Superior temporal gyrus (tissue), 1 donor: ENCODE measurements at regions not wholly inside any gene's neighbourhood (a gene's known extent, or its start where the extent isn't known, plus 50 kb on each side); places are given as distances from the start of the nearest gene placed in this dataset.

ENCODE experiments used
- DNase-seq: peaks from one replicate; pipeline ENCODE4 v3.0.0-alpha.2; 2016; ENCODE audit errors: extremely low spot score

DNA sequence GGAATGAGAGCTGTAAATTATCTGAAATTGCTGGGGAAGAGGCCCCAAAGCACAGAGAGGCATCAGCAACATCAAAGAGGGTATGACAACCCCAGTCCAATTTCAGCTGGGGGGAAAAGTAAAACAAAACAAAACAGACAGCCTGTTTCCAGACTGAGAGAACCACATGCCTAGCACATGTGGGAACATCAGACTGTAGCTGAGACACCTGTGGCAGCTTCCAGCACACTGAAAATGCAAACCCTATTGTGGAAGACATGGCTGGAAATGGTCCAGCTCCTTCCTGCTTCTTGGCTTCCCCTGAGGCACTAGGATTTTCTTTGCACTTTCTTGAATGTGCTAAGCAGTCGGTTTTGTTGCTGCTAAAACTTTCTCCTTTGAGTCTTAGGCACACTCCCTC, 240.9 kb upstream of the STS start:
- DNase-seq: no peak

DNA sequence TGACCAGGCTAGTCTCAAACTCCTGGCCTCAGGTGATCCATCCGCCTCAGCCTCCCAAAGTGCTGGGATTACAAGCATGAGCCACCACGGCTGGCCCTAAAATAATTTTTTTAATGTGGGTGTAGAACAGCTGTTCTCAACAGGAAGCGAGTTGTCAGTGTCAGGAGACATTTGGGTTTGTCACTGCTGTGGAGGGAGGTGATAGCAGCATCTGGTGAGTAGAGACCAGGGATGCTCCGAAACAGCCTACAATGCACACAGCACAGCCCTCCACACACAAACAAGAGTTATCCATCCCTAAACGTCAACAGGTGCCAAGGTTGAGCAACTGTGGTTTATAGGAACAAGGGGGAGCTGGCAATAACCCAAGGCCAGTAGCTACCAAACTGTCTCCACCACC, 243.4 kb upstream of the STS start:
- no peak for DNase-seq

DNA sequence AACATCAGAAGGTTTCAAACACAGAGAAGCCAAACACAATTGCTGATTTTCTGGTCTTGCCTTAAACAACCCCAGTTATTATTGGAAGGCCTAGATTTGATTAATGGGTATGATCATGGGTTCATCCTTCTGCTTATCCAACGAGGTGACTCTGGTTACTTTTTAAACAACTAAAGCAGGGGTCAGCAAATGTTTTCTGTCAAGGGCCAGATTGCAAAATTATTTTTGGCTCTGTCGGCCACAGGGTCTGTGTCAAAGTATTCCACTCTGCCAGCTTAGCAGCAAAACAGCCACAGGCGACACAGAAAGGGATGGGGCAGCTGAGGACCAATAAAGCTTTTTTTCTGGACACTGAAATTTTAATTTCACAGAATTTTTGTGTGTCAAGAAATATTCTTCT, 249.1 kb upstream of the STS start:
- no peak for DNase-seq

DNA sequence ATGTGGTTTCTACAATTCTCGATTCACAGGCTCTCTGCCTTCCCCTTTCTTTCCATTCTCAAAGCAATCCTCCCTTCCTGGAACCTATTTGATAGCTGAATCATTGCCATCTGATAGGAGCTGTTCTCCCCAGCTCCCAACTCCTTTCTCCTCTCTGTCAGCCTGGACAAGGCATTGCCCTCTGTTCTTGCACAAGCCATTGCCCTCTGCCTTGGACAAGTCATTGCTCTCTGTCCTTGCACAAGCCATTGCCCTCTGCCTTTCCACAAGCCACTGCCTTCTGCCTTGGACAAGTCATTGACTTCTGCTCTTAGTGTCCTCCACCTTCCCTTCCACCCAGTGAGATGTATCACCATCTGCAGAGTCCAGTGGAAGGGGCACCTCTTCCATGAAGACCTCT, 256.1 kb upstream of the STS start:
- no peak for DNase-seq

DNA sequence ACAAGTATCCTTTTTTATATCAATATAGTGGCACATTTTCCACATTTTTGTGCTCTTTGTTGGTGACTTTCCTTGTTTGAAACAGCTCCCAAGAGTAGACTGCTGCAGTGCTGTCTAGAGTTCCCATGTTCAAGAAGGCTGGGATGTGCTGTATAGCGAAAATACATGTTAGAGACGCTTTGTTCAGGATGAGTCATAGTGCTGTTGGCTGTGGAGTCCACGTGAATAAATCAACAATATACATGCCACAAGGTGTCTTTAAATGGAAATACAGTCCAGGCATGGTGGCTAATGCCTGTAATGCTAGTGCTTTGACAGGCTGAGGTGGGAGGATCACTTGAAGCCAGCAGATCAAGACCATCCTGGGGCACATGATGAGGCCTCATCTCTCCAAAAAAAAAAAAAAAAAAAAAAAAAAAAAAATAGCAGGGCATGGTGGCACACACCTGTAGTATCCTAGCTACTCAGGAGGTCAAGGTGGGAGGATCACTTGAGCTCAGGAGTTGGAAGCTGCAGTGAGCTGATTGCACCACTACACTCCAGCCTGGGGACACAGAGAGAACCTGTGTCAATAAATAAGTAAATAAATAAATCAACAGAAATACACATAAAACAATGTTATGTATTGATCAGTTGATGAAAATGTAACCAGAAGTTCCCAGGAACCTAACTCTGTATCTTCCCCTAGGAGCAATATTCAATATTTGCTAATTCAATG, 256.8 kb upstream of the STS start:
- no peak for DNase-seq

DNA sequence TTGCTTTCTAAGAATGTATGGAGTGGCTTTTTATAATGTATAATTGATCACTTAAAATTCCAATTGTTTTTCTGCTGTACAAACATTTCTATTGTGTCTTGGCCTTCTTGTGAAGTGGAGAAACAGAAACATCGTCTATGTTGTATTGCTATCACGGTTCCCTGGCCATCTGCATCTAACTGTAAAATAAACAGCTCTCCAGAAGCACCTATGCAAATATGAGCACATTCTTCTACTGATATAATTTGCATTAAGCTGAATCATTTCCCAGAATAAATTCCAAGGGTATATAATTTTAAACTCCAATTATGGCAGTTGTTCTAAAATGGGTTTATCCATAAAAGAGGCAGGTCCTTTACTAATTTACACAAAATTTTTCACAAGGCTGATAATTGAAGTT, 261.6 kb upstream of the STS start:
- DNase-seq: no peak

DNA sequence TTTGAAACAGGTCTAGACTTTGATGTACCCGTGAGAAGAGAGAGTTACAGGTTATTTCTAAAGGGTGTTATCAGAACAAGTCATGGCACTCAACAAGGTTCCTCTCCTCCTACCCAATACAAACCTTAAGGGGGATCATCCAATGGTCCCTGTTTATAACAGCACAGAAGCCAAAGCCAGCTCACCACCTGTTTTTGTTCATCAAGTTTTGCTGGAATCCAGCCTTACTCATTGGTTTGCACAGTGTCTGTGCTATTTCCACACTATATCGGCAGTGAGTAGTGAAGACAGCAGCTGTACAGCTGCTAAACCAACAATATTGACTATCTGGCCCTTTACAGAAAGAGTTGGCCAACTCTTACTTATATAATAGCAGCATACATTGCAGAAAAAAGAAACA, 262.1 kb upstream of the STS start:
- DNase-seq: no peak

DNA sequence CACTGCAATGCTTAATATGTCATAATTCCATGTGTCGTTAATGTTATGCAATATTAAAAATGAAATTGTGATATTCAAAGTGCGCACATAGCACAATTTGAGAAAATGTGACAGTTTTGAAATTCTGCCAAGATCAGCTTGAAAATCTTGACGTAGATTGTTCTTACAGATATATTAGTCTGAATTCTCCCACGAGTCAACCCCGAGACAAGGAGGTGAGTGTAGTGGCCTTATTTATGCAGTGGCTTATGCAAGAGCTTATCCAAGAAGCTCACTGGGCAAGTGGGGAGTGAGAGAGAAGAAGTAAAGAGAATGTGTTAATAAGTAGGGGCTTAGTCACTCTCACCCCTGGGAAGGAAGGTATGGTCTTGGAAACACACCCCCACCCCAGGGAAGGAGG, 286.1 kb upstream of the STS start:
- no peak for DNase-seq

DNA sequence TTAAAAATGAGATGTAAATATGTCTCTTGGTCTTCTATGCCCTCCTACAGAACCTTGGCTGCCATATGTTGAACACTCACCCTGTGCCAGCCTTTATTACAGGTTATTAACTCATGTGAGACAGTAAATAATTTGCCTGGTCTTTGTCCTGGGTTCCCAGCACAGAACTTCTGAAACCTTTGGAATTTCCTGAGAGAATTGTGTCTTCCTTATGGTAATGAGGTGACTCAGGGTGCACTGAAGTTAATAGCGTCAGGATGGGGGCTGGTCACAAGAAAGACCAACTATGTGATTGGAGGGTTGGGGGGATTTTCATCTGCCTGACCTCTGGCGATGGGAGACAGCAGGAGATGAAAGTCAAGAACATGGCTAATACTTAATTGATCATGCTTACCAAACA, 289.8 kb upstream of the STS start:
- DNase-seq: no peak

DNA sequence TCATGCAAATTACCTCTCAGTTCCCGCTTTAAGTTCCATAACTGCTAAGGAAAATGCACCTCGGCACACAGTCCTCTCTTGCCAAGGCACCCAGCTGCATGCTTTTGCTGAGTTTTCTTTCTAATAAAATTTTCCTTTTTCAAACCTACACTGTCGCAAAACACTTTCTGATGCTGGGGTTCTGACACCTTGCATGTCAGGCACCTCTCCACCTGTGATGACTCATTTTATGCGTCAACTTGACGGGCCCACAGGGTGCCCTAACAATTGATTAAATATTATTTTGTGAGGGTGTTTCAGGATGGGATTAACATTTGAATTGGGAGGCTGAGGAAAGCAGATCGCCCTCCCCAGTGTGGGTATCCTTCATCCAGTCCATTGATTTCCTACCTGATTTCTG, 291.0 kb upstream of the STS start:
- no peak for DNase-seq

DNA sequence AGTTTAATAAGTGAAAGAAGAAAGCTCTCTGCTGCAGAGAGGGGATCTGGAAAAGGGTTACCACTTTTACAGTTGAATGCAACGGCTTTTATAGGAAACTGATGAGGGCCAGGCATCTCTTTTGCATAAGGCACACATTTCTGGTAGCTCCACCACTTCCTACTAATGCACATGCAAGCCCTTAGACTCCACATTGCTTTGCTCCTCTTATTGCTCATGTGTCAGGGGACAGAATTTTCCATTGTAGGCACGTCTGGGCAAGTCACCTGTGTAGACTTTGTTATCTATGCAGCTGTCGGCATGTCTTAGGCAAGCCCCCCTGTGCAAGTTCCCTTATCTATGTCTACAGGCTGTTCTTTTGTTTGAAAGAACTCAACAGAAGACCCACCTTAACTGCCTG, 294.6 kb upstream of the STS start:
- DNase-seq: no peak

DNA sequence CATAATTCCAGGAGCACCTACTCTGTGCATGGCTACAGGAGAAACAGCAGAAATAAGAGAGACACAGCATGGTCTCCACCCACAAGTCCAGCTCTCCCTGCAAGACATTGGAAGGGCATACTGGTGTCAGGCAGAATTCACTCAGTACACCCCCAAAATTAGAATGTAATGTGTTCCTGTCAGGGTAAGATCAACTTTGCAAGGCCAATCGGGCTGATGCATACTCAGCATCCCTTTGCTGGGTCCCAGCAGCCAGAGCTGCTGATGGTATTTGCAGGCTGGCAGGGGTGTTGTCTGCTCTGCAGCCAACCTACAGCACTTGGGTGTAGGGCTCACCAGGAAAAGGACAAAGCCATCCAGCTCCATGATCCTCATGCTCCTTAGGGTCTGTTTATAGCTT, 295.4 kb upstream of the STS start:
- no peak for DNase-seq

DNA sequence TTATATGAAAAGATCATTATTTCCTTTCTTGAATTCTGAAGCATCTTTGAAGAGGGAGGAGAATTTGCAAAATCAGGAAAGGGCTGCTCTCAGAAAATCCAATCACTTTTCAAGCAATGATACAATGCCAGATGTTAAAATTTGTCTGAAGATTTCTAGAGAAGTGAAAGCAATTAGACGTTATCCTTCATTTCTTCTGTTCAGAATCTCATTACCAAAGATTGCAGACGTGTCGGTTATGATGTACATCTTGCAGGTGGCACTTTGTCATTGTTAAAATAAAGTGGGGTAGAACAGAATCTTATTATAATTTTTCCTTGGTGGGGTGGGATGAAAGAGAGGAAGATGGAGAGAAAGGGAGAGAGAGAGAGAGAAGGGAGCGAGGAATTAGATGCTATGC, 296.4 kb upstream of the STS start:
- no peak for DNase-seq

DNA sequence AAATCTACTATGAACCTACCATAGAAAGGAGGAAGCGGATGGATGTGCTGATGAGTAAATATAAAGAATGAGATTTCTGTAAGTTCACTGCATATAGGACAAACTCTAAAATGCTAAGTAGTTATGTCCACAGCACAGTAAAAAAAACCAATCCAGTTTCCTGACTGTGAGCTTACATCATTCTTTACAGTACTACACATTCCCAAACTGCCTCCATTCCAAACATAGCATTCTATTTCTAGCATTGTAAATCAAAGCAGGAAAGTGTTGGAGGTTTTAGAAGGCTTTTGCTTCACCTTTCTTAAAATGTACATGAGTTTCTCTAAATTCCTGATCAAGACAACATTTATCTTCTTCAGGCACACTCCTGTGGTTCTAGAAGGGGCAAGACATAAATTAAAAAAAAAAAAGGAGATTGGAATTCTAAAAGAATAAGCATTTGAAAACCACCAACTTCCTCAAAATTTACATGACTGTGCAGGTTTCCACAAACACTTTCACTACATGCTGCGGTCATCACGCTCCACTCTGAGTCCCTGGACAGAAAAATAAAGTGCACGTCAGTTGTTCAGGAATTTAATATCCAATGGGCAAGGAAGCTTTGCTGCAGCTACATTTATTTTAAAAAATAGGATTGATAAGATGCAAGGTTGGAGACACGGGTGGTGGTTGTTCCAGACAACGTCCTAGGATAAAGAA, 297.6 kb upstream of the STS start:
- DNase-seq: peak; percentile 10

DNA sequence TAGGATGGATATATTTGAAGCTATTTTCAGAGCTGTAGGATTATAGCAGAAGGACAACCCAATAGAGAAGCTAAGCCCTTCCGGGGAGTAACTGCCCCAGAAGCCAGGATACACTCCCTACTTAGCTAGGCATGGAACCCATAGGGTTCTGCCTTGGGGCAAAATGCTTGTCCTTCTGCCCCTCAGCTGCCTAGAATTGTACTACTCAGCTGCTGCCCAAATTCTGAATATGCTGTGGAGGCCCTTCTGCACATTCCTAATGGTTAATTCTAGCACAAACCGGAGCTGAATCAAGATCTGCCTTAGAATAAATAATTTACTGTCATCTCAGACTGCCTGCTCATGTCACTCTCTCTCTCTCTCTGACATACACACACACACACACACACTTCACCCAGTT, 297.7 kb upstream of the VCX3A start:
- DNase-seq: no peak

DNA sequence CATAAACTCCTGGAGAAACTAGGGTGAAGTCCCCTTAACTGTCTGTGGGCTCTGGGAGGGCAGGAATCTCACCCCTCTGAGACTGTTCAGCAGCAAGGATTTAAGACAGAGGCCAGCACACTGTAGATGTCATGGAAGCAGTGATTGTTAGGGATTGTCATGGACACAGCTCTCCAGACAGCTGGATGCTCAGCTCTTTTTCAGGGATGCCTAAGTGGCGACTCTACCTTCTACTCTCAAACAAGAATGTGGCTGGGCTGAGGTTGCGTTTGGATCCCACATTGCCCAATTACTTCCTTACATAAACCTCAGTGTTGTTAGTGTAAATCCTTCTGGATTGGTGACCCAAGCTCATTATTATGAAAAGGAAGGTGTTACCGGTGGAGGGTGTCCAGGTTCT, 291.9 kb upstream of the VCX3A start:
- no peak for DNase-seq

DNA sequence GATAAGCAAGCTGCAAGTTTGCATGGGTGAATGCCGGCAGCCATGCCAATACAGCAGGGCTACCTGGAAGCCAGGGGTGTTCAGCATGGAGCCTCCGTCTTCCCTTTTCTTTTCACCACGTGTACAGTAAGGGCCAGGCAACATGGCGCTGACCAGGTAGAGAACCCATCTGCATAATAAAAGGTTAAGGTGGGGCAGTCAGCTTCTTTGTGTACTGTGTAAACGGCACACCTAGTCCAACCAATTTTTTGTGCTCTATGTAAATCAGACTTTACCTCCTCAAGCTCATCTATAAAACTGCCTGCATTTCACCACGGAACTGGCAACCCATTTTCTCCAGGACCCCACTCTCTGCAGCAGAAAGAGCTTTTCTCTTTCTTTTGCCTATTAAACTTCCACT, 286.8 kb upstream of the VCX3A start:
- DNase-seq: no peak

DNA sequence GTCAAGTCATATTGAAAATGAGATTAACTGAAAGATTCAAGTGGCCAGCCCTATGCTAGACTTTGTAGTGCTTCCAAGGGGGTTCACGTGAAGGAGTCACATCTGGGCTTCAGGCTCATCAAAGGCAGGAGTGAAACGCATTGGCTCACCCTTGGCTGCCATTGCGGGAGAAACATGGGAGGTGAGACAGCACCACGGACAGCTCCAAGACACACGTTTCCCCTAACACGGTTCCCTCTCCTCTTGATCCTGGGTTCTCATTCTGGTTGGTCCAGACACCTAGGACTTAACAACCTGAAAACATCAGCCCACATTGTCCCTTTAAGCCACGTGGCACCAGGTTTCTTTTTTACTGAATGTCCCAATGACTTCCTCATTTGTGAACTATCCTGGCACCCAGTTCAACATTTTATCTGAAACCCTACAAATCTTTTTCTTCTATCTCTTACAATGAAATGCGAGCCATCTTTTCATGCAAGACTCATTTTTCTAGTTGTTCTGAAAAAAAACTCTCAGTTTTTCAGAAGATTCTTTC, 279.0 kb upstream of the VCX3A start:
- no peak for DNase-seq

DNA sequence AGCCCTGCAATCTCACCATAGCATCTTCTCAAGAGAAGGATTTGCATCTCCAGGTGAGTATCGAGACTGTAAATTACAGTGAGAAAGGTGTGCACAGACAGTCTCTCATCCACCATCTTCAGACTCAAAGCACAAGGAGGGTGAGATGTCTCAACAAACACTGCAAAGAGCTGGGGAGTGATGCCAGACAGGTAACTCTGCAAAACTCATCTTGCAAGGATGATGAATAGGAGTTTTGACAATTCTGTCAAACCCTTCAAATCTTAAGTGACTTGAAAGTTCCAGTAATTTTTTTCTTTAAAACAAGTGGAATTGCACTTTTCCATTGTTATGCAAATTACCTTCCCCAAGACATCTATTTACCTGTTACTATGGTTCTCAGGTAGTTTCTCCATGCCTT, 277.2 kb upstream of the VCX3A start:
- no peak for DNase-seq

DNA sequence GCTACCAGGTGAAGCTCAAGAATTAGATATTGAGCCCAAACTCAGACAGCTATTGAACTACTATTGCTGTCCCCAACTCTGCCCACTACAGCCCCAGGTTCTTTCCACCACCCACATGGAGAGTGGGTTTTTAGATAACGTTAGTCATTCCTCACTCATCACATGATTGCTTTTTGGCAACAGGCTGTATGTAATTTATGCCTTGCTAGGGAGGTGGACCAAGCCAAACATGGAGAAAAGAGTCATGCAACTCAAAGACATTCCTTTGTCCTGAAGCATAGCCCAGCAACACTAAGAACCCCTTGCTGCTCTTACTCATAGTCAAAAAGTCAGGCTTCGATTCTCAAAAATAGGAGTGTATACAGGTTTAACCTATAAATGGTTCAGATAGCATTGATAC, 275.9 kb upstream of the VCX3A start:
- no peak for DNase-seq

DNA sequence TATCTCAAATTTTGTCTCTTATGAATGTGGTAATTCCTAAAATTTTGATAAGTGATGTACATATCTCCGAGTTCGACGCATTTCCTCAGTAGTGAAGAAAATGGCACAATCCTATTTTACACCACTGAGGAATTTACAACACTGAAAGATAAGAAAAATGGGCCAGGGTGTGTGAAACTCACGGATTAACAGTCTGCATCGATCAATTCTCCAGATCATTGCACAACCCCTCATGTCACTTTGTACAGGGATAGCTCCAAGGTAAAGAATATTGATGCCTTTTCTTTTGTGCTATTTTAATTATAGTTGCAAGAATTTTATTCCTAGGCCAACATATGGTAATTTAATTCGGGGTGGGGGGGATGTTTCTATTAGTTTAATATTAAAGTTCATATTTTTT, 268.7 kb upstream of the VCX3A start:
- DNase-seq: no peak

DNA sequence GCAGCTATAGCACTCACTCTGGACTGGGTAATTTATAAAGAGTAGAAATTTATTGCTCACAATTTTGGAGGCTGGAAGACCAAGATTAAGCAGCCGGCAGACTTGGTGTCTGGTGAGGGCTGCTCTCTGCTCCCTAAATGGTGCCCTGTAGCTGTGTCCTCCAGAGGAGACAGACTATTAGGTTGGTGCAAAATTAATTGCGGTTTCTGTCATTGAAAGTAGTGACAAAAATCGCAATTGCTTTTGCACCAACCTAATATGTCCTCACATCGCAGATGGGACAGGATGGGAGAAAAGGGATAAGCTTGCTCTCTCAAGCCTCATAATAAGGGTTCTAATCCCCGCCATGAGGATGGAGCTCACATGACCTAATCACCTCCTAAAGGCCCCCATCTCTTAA, 258.1 kb upstream of the VCX3A start:
- no peak for DNase-seq

DNA sequence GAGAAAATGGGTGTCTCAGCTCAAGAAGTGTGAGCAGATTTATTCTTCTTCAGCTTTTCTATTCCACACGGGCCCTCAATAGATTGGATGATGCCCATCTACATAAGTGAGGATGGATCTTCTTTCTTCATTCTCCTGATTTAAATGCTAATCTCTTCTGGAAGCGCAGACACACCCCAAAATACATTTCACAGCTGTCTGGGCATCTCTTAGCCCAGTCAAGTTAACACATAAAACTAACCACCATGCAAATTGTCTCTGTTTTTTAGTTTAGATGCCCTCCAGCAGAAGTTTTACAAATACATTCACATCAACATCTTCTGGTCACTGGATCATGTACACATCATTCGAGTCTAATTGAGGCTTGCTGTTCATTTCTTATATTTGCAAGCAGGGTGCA, 249.0 kb upstream of the VCX3A start:
- DNase-seq: no peak

DNA sequence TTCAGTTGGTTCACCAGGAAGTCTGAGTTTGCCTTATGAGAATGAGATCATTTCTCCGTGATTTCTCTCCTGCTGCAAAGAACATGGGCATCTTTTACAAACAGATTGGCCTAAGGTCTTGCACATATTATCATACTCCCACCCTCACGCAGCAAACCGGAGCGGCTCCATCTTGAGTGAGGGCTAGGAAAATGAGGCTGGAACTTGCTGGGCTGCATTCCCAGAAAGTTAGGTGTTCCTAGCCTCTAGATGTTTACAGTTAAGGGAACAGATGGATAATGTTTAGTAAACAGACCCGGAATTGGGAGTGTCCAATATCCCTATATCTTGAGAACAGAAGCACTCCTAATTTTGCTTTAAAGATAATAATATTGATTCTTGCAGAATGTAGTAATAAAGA, 247.9 kb upstream of the VCX3A start:
- DNase-seq: no peak
